GM23338 (cell line): ENCODE measurements at regions not wholly inside any gene's neighbourhood (a gene's known extent, or its start where the extent isn't known, plus 50 kb on each side); places are given as distances from the start of the nearest gene placed in this dataset.

Experiments used
- EZH2phosphoT487 ChIP-seq: fragments of 200-600 bp; sonication (generic); IDR thresholded peaks from one replicate; pipeline ENCODE4 v1.8.1; 2018; ENCODE audit warnings: antibody characterized with exemption; ENCODE audit not compliant: unreplicated experiment
- JUNB ChIP-seq: IDR thresholded peaks from one replicate; pipeline ENCODE4 v1.6.1; 2016; ENCODE audit warnings: antibody characterized with exemption; ENCODE audit not compliant: unreplicated experiment
- POLR2AphosphoS5 ChIP-seq: IDR thresholded peaks from 2 replicates; pipeline ENCODE4 v1.6.1; 2016; ENCODE audit warnings: antibody characterized with exemption, low read depth
- STAT1 ChIP-seq: IDR thresholded peaks from one replicate; pipeline ENCODE4 v1.6.1; 2016; ENCODE audit warnings: antibody characterized with exemption; ENCODE audit not compliant: unreplicated experiment
- TF ChIP-seq, protein P1 (sequence below), 2 experiments: fragments of 200-600 bp in 1 of 2; sonication (generic) in 1 of 2; conservative IDR thresholded peaks; 2 replicates each; pipeline versions ENCODE4 v1.5.1 to v1.6.1; 2016 to 2017; ENCODE audit warnings: antibody characterized with exemption in 2 of 2, low read depth in 2 of 2, mild to moderate bottlenecking in 2 of 2, moderate library complexity in 1 of 2

DNA sequence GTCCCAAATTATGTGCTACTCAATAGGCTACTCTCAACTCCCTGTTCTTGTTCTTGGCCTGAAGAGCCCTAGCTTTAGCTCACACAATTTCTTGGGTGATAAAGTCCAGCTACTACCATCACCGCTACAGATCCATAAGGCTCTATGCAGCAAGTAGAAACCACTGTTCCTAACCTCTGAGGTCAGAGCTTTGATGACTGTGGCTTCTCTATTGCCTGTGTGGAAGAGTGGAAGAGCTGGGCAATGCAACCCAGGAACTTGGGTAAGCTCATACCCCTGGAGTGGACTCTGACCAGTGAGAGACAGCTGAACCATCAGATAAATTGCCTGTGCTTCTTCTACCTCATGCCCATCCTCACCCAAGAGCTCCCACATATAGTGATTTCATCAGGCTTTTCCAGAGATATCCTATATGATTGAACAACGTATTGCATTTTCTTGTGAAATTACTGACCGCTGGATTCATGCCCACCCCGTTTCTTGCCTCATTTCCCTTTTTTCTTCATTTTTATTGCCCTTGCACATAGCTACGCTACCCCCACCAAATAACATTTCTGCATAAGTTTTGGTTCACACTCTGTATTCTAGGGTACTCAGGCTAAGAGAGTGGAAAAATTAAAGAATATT lies 172.3 kb upstream of the MBNL1 start:
- TF ChIP-seq, protein P1, sequence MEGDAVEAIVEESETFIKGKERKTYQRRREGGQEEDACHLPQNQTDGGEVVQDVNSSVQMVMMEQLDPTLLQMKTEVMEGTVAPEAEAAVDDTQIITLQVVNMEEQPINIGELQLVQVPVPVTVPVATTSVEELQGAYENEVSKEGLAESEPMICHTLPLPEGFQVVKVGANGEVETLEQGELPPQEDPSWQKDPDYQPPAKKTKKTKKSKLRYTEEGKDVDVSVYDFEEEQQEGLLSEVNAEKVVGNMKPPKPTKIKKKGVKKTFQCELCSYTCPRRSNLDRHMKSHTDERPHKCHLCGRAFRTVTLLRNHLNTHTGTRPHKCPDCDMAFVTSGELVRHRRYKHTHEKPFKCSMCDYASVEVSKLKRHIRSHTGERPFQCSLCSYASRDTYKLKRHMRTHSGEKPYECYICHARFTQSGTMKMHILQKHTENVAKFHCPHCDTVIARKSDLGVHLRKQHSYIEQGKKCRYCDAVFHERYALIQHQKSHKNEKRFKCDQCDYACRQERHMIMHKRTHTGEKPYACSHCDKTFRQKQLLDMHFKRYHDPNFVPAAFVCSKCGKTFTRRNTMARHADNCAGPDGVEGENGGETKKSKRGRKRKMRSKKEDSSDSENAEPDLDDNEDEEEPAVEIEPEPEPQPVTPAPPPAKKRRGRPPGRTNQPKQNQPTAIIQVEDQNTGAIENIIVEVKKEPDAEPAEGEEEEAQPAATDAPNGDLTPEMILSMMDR (conservative IDR thresholded peaks at IDR 0.05; ENCODE audit: low read depth in 2 of 2), result no peak
- TF ChIP-seq STAT1 (no peak), POLR2AphosphoS5 (no peak), JUNB (no peak), EZH2phosphoT487 (no peak)
